Upper lobe of left lung (tissue), 4 donors: ENCODE measurements at regions not wholly inside any gene's neighbourhood (a gene's known extent, or its start where the extent isn't known, plus 50 kb on each side); places are given as distances from the start of the nearest gene placed in this dataset.

Source experiments
- CTCF ChIP-seq, 6 experiments: fragments of 450-650 bp in 4 of 6; fragments of 200-600 bp in 2 of 6; sonication (generic) in 2 of 6; IDR thresholded peaks; one replicate each; pipeline ENCODE4 v1.5.1; 2016 to 2019; ENCODE audit warnings: antibody characterized with exemption in 6 of 6
- POLR2A ChIP-seq, 4 donors: fragments of 450-650 bp; IDR thresholded peaks; one replicate each; pipeline ENCODE4 v1.5.1; 2016 to 2017; ENCODE audit warnings: antibody characterized with exemption in 4 of 4, mild to moderate bottlenecking in 2 of 4
- POLR2AphosphoS5 ChIP-seq, 2 donors: sonication (generic); formaldehyde crosslinking; IDR thresholded peaks; one replicate each; pipeline ENCODE4 v1.5.1; 2017; ENCODE audit warnings: antibody characterized with exemption in 2 of 2

DNA sequence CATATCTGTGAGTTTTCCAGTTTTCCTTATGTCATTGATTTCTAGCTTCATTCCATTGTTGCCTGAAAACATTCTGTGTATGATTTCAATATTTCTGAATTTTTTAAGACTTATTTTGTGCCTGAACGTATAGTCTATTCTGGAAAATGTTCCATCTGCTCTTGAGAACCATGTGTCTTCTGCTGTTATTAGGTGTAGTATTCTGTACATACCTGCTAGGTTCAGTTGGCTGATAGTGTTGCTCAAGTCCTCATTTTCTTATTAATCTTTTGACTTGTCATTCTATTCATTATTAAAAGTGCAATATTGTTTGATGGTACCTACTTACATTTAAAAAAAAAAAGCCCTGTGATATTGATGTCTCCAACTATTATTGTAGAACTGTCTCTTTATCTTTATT is 869.8 kb upstream of the MAN1A1 start:
- TF ChIP-seq CTCF (IDR thresholded peaks at IDR 0.05) (no peak), POLR2AphosphoS5 (IDR thresholded peaks at IDR 0.05) (no peak), POLR2A (IDR thresholded peaks at IDR 0.05) (no peak)
